ENCODE measurements at regions not wholly inside any gene's neighbourhood (a gene's known extent, or its start where the extent isn't known, plus 50 kb on each side); places are given as distances from the start of the nearest gene placed in this dataset.

DNA sequence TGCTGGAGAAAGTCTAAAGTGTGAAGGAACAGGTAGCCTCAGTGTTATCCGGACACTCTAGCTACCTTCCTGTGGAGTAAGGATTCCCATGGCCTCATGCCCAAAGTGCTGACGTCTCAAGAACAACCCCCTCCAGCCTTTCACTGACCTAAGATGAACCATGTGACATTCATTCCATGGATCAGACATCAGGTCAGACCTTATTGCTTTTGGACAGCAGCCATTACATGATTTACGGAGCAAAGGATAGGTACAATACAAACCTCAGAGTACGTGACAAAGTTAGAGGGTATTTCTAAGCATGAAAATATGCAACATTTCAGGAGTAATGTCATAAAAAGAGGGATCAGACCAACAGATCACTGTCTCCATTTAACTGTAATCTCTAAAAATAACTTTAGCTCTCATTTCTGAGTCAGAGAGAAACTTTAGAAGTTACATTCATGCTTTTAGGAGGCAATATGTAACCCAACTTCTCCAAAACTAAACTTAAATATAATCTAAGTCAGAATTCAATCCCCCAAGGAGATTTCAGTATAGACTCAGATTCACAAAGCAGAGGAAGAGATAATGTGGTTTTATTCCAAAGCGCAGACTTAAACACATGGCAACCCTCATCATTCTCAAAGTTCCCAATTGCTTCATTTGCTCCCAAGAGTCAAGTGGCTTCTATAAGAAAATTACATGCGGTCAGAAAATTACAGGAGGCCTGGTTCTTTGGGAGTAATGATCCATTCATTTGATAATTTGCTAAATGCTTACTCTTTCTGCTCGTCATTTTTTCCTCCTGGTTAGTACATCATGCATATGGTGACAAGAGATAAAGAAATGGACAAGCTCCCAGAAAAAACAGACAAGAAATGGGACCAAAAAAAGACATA lies 280.4 kb downstream of the SETD4 start:
- no peak overlapping the region for H3K4me3 ChIP-seq (ENCODE audit: low read length)
- no peak for DNase-seq (ENCODE audit: low read depth, low spot score)

DNA sequence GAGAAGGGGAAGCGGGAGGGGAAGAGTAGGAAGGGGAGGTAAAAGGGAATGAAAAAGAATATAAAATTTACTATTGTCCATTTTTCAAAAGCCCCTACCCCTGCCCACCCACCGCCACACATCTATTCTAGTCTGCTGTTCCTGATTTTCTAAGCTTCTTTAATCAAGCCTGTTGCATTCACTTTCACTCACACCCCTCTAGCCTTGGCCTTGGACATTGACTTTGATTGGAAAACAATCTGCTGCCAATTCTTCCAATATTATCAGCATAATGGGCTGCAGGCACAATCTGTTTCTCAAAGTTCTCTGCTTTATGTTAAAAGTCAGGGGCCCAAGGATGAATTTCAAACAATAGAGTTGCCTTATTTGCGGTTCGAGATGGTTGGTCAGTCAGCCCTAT lies 281.2 kb downstream of the SETD4 start:
- DNase-seq (ENCODE audit: low read depth, low spot score): no peak
- H3K4me3 ChIP-seq (ENCODE audit: low read length): no peak overlapping the region

DNA sequence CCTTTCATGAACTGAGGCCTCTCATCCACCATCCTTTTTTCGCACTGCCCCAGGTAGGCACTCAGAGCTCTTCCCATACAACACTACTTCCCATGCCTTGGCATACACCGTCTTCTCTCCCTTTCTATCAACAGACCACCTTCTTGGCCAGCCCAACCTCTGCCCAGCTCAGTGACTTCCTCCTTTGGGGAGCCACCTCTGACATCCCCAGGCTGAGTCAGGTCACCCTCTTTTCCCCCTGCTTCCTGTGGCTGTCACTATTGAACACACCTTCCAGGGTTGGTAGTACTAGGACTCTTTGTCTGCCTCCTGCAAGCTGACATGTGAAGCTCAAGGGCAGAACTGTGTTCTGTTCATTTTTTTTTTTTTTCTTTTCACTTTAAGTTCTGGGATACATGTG lies 283.2 kb downstream of the SETD4 start:
- H3K4me3 ChIP-seq (ENCODE audit: low read length): no peak overlapping the region
- no peak for DNase-seq (ENCODE audit: low read depth, low spot score)

DNA sequence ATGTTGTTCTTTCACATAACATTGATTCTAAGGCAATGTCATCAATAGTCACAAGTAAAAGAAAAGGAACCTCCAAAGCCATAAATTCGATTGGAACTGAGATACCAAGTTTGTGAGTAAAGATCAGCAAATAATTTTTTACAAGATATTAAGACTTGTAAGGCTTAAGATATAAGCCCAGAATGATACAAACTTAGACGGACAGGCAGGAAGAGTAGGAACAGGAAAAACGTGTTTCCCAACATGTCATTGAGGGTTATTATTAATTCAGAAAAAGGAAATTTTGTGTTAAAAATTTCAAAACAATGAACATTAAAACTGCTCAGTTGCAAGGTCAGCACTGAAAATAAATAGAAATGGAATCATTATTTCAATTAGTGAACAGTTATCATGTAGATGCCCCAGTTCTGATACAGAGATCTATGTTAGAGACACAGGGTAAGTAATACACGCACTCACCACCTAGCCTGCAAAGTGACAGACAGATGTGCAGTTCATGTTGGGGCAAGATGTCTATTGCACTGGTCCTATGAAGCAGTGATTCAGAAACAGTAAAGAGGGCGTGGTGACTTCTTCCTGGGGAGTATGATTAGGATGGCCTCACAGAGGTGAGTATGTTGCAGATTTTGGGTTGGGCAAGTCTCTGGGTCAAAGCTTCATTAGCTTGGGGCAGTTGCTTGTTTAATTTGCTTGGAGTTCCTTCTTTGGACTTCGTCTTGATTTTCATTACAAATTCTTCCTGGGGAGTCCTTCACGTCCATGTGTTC lies 284.4 kb downstream of the SETD4 start:
- H3K4me3 ChIP-seq (ENCODE audit: low read length): no peak overlapping the region
- DNase-seq (ENCODE audit: low read depth, low spot score): no peak

DNA sequence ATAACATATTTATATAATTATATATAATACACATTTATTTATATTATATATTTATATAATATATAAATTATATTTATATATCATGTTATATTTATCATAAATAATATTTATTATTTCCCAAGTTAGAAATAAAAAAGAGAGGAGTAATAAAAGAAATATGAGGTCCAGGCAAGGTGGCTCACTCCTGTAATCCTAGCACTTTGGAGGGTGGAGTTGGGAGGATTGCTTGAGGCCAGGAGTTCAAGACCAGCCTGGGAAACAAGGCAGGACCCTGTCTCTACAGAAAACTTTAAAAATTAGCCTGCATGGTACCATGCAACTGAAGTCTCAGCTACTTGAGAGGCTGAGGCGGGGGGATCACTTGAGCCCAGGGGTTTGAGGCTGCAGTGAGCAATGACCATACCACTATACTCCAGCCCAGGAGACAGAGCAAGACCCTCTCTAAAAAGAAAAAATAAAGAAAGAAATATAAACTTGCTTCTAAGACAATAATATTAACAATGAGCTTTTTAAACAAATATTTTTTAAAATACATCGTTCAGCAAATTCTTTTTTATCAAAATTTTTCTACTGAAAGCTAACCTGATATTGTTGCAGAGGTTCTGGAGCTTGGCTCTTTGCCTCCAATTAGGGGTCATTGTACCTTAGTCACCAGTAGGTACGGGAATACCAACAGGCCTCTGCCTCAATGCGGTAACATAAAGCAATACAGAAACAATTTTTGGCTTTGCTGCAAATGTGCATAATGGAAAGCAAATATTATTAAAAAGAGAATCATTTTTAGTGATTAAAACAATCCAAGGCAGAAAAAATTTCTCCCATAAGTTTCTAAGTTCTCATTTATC lies 290.0 kb downstream of the SETD4 start:
- no peak for DNase-seq (ENCODE audit: low read depth, low spot score)
- no peak overlapping the region for H3K4me3 ChIP-seq (ENCODE audit: low read length)

DNA sequence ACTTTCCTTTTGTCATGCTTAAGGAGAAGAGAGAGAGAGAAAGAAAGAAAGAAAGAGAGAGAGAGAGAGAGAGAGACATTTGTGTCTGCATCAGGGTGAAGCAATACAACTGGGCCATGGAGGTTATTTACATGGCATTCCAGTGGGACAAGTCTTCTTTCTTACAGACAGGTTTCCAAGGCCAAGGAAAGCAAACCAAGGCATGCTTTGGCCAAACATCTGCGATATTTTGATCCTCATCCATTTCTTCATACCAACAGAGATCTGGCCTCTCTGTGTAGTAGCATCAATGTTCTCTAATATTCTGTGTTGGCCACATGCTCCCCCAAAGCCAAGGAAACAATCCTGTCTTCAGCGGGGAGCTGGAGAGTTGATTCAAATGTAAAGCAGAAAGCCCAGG lies 292.1 kb downstream of the SETD4 start:
- no peak for DNase-seq (ENCODE audit: low read depth, low spot score)
- H3K4me3 ChIP-seq (ENCODE audit: low read length): no peak overlapping the region

DNA sequence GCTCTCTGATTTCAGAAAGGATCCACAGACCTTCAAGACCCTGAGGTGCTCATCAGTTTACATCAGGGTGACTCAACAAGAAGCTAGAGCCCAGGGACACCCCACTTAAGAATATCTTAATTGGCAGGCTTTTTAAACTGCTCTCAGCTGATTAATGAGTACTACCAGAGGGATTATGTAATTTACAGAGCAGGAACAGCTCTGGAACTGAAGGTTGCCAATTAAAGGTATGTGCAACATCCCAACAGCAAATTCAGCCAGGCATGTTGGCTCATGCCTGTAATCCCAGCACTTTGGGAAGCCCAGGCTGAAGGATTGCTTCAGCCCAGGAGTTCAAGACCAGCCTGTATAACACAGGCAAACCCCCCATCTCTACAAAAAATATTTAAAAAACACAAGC lies 295.7 kb downstream of the SETD4 start:
- DNase-seq (ENCODE audit: low read depth, low spot score): no peak
- no peak overlapping the region for H3K4me3 ChIP-seq (ENCODE audit: low read length)

DNA sequence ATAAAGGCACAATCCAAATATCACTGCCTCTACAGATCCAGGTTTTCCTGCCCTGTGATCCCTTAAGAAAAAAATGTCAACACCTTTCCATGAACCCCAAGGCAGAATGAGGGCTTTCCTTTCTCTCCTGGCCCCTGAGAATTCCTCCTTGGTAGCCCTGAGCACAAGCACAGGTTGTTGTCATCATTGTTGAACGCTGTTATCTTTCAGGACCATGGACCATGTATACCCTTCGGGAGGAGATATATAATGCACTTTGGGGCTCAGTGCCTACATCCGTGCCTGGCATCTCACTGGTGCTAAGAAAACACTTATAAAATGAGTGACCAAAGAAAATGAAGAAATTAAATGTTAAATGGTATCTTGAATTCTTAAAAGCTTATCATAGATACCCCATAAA lies 296.2 kb downstream of the SETD4 start:
- no peak overlapping the region for H3K4me3 ChIP-seq (ENCODE audit: low read length)
- DNase-seq (ENCODE audit: low read depth, low spot score): no peak

DNA sequence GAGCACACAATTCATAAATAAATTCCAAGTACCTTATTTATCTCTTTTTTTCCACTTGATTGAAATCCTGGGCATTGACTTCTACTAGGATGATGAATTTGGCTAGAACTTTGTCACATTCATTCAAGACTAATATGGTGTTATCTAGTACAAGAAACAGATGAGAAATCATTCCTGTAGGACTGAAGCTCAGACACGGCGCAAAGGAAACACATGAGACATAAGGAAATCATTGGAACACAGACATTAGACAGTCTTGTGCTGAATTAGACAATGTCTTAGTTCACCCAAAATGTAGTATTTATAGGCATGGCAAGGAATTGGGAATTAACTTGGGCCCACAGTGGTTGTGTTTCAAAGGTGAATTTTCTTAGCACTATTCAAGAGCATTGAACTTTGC lies 305.7 kb downstream of the SETD4 start:
- DNase-seq (ENCODE audit: low read depth, low spot score): no peak
- H3K4me3 ChIP-seq (ENCODE audit: low read length): no peak overlapping the region

DNA sequence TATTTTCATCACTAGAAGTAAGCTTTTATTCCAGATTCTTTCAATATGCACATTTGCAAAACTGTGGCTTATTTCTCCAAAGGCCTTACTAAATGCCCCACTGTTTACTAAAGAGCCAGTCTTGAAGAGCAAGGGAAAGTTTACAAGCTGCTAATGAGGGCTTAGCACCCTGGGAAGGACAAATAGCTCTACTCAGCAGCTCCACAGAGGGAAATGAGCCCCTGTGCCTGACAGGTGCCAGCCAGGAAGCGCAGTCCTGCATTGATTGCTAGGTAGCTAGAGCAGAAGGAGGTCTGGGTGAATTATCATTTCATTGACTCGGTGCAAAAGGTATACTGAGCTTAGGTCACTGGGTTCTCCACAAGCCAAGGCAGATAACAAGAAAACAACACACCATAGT lies 307.0 kb downstream of the SETD4 start:
- DNase-seq (ENCODE audit: low read depth, low spot score): no peak
- H3K4me3 ChIP-seq (ENCODE audit: low read length): no peak overlapping the region

DNA sequence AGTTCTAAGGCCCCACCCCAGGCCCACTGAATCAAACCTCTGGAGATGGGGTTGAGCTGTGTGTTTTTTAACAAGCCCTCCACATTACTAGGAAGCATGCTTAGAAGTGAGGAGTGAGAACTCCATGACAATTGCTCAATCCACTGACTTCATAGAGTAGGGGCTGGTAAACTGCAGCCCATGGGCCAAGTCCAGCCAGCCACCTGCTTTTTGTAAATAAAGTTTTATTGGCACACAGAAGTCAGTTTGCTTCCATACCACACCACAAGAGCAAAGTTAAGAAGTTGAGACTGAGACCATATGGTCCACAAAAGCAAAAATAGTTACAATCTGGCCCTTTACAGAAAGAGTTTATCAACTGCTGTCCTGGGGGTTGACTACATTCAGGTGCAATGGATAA lies 309.2 kb downstream of the SETD4 start:
- DNase-seq (ENCODE audit: low read depth, low spot score): no peak
- no peak overlapping the region for H3K4me3 ChIP-seq (ENCODE audit: low read length)

DNA sequence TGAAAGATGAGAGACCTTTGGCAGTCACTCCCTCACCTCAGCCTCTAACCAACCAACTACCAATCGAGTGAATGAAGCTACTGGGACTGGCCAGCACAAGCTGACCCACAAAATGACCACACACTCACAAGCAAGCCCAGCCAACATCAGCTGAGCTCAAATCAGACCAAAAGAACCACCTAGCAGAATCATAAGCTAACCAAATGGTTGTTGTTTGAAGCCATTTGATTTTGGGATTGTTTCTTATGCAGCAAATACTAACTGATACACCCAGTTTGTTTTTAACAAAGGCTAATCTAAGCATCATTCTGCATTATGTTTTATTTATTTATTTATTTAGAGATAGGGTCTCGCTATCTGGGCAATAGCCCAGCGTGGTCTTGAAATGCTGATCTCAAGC lies 310.4 kb downstream of the SETD4 start:
- H3K4me3 ChIP-seq (ENCODE audit: low read length): no peak overlapping the region
- no peak for DNase-seq (ENCODE audit: low read depth, low spot score)

DNA sequence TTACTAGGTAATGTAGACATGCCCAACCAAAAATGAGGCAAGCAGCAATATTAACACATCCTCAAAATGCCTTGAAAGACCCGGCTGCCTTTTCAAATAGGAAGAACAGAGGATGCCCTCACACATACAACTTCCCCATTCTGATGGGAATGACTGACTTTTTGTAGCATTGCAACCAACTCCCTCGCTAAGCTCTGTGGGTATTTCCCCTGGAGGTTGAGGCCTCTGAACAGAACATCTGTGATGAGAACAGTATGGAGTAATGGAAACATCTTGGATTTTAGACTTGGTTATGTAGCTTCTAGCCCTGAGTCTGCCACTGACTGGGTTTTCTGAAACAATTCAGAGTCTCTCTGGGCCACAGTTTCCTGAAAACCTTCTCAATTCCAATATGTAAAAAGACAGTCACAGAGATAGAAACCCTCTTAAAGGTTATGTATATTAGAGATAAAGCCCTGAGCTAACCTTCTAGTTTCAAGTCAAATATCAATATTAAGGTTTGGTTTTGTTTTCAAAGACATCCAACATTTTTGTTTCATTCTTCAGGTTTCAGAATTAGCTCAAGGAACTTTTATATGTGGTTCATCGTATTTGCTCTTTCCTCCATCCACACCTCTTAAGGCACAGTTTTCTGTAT lies 311.5 kb downstream of the SETD4 start:
- no peak for DNase-seq (ENCODE audit: low read depth, low spot score)
- no peak overlapping the region for H3K4me3 ChIP-seq (ENCODE audit: low read length)

DNA sequence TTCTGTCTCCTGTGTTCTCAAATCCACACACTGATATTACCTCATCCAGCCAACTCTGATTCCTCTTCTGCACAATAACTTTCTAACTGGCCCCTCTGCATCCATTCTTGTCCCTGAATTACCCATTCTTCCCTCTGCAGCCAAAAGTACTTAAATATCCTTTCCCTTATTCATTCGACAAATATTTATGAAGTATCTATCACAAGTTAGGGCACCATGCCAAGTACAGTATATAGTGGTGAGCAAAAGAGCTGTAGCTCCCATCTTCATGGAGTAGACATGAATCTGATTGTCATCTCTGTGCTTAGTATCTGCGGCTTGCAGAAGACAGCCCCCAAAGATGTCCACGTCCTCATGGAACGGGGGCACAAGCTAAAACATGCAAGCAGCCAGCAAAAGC lies 316.8 kb downstream of the SETD4 start:
- DNase-seq (ENCODE audit: low read depth, low spot score): no peak
- H3K4me3 ChIP-seq (ENCODE audit: low read length): no peak overlapping the region

DNA sequence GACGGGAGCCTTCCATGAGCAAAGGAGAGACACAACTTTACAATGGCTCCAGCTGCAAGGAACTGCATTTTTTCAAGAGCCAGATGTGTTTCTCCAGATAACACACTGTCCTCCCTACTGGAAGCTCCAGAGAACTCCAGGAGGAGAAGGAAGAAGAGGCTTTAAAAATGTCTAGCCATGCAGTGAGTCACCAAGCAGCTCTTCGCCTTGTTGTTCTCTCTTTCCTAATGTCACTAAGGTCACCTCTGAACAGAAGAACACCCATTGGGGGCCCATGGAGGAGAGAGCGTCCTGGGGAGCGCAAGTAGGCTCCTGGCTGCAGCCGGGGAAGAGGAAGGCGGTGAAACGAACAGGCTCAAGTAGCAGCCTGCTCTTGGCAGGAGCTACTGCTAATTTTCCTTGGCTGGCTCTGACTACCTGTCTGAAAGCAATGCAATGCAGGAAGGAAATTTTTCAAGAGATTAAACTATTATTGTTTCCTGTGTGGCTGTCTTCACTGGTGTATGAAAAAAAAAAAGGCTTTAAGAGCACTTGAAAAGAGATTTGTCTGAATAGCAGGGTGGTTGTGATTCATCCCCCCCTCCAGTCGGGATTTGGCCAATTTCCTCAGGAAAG lies 321.9 kb downstream of the SETD4 start:
- no peak overlapping the region for H3K4me3 ChIP-seq (ENCODE audit: low read length)
- DNase-seq (ENCODE audit: low read depth, low spot score): no peak

DNA sequence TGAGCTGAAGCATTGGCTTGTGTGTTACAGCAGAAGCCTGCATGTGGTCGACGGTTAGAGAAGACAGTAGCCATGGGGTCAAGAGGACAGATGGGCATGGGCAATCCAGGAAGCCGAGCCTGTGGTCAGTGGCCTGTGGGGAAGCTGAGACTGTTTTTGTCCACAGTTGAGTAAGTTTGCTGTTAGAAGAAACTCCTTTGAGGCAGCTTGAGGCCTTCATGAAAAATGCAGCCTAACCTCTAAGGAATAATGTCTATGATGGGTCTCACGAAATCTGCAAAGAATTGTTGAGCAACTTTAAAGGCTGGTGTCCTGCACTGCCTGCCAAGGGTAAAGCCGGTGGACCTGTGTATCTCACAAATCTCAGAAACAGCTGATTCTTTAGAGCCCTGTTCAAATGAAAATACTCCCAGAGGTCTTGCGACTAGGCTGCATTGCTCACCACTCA lies 322.4 kb downstream of the SETD4 start:
- no peak for DNase-seq (ENCODE audit: low read depth, low spot score)
- no peak overlapping the region for H3K4me3 ChIP-seq (ENCODE audit: low read length)

DNA sequence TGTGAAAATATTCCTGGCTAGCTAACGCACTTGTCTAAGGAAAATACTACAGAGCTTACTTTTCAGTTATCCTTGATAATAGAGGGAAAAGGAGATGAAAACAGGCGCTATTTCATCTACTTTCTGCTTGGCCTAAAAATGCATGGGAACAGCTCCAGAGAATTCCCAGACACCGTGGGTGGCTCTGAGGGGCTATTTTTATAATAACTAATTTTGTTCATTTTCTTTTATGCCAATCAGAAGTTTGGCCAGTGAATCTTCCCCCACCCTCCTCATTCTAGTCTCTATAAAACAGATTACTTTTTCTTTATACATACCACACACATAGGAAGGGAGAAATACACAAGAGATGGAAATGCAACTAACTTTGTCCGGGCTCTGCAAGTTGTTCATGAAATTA lies 322.9 kb downstream of the SETD4 start:
- no peak for DNase-seq (ENCODE audit: low read depth, low spot score)
- no peak overlapping the region for H3K4me3 ChIP-seq (ENCODE audit: low read length)

DNA sequence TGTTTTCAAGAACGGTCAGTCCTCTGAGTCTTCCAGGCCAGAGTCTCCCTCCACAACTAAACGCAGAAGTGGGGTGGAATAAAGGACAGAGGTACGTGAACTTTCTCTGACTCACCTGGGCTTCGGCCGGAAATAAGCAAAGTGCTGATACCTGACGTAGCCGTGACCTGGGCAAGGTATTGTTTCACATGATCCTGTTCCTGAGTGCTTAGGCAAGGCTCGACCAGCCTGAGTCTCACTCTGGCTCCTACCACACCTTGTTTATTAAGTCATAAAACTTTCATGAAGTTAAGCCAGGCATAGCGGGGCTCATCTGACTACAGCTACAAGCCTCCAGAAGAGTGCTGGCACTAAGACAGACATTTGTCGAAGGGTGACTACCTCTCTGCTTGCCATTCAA lies 327.5 kb downstream of the SETD4 start:
- DNase-seq (ENCODE audit: low read depth, low spot score): no peak
- H3K4me3 ChIP-seq (ENCODE audit: low read length): no peak overlapping the region

DNA sequence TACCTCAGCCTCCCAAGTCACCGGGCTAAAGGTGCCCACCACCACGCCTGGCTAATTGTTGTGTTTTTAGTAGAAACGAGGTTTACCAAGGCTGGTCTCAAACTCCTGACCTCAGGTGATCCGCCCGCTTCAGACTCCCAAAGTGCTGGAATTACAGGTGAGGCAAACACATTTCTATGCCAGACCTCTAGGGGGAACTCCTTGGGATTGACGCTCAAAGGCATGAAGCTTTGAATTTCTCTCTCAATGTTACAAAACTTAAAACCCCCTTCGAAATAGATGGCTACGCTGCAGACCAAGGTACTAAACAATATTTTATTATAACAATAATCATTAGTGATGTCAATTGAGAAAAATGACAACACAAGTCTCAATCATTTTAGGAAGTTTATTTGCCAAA lies 330.0 kb downstream of the SETD4 start:
- no peak for DNase-seq (ENCODE audit: low read depth, low spot score)
- no peak overlapping the region for H3K4me3 ChIP-seq (ENCODE audit: low read length)
